ENCODE measurements at regions not wholly inside any gene's neighbourhood (a gene's known extent, or its start where the extent isn't known, plus 50 kb on each side); places are given as distances from the start of the nearest gene placed in this dataset.

- no peaks in the 10 kb centered on the region for H3K27me3 Mint-ChIP-seq (ENCODE audit: low read depth)
- H3K36me3 Mint-ChIP-seq (ENCODE audit: low read depth) = no peaks in the 10 kb centered on the region
- H3K27ac Mint-ChIP-seq (ENCODE audit: unreplicated experiment) = no peak overlapping the region
- no peaks in the 10 kb centered on the region for H3K9me3 Mint-ChIP-seq
- no peak overlapping the region for H3K4me3 Mint-ChIP-seq
- no peak for DNase-seq (ENCODE audit: low read depth, low spot score)
- no peaks in the 10 kb centered on the region for H3K4me1 Mint-ChIP-seq
- no peak for TF ChIP-seq CTCF (conservative IDR thresholded peaks at IDR 0.05)
Observed at GRCh38 chr4:159899596-159899995, 796.7 kb downstream of the RAPGEF2 start.

- Mint-ChIP-seq H3K27ac (ENCODE audit: unreplicated experiment) (no peak overlapping the region), H3K27me3 (ENCODE audit: low read depth) (no peaks in the 10 kb centered on the region), H3K4me1 (no peaks in the 10 kb centered on the region), H3K9me3 (no peaks in the 10 kb centered on the region), H3K4me3 (no peak overlapping the region), H3K36me3 (ENCODE audit: low read depth) (no peaks in the 10 kb centered on the region)
- DNase-seq (ENCODE audit: low read depth, low spot score) = no peak
- no peak for TF ChIP-seq CTCF (conservative IDR thresholded peaks at IDR 0.05)
Observed at GRCh38 chr4:159900562-159900961, 797.7 kb downstream of the RAPGEF2 start.

GRCh38 chr4:159902648-159903047, 799.8 kb downstream of the RAPGEF2 start:
- no peak overlapping the region for H3K27ac Mint-ChIP-seq (ENCODE audit: unreplicated experiment)
- no peaks in the 10 kb centered on the region for H3K36me3 Mint-ChIP-seq (ENCODE audit: low read depth)
- no peak for DNase-seq (ENCODE audit: low read depth, low spot score)
- no peak overlapping the region for H3K4me3 Mint-ChIP-seq
- no peak for TF ChIP-seq CTCF (conservative IDR thresholded peaks at IDR 0.05)
- H3K9me3 Mint-ChIP-seq = peaks cover 2% of the 10 kb centered on the region
- H3K27me3 Mint-ChIP-seq (ENCODE audit: low read depth) = no peaks in the 10 kb centered on the region
- H3K4me1 Mint-ChIP-seq = peaks cover 5% of the 10 kb centered on the region

GRCh38 chr4:159904906-159905305, 802.0 kb downstream of the RAPGEF2 start:
- H3K36me3 Mint-ChIP-seq (ENCODE audit: low read depth) = no peaks in the 10 kb centered on the region
- H3K27me3 Mint-ChIP-seq (ENCODE audit: low read depth) = no peaks in the 10 kb centered on the region
- no peak overlapping the region for H3K27ac Mint-ChIP-seq (ENCODE audit: unreplicated experiment)
- TF ChIP-seq CTCF (conservative IDR thresholded peaks at IDR 0.05) = no peak
- no peak for DNase-seq (ENCODE audit: low read depth, low spot score)
- peaks cover 5% of the 10 kb centered on the region for H3K4me1 Mint-ChIP-seq
- peaks cover 2% of the 10 kb centered on the region for H3K9me3 Mint-ChIP-seq
- no peak overlapping the region for H3K4me3 Mint-ChIP-seq

GRCh38 chr4:159906051-159906450, 803.2 kb downstream of the RAPGEF2 start:
- Mint-ChIP-seq H3K27me3 (ENCODE audit: low read depth) (no peaks in the 10 kb centered on the region), H3K4me3 (no peak overlapping the region), H3K9me3 (peaks cover 2% of the 10 kb centered on the region), H3K36me3 (ENCODE audit: low read depth) (no peaks in the 10 kb centered on the region), H3K4me1 (peaks cover 5% of the 10 kb centered on the region), H3K27ac (ENCODE audit: unreplicated experiment) (no peak overlapping the region)
- TF ChIP-seq CTCF (conservative IDR thresholded peaks at IDR 0.05) = no peak
- no peak for DNase-seq (ENCODE audit: low read depth, low spot score)

- no peaks in the 10 kb centered on the region for H3K27me3 Mint-ChIP-seq (ENCODE audit: low read depth)
- TF ChIP-seq CTCF (conservative IDR thresholded peaks at IDR 0.05) = no peak
- H3K4me3 Mint-ChIP-seq = no peak overlapping the region
Observed at GRCh38 chr4:159906517-159906916, 803.6 kb downstream of the RAPGEF2 start.

More at GRCh38 chr4:159906517-159906916, 803.6 kb downstream of the RAPGEF2 start:
- H3K9me3 Mint-ChIP-seq = peaks cover 2% of the 10 kb centered on the region
- no peaks in the 10 kb centered on the region for H3K36me3 Mint-ChIP-seq (ENCODE audit: low read depth)
- H3K27ac Mint-ChIP-seq (ENCODE audit: unreplicated experiment) = no peak overlapping the region
- DNase-seq (ENCODE audit: low read depth, low spot score) = no peak
- peaks cover 5% of the 10 kb centered on the region for H3K4me1 Mint-ChIP-seq

Data from neural crest cell (in vitro differentiated cells).